ENCODE measurements at regions not wholly inside any gene's neighbourhood (a gene's known extent, or its start where the extent isn't known, plus 50 kb on each side); places are given as distances from the start of the nearest gene placed in this dataset.
"Not testable (repeated sequence)": the region's sequence is repeated elsewhere in the genome, so short reads cannot be mapped to it uniquely, and the experiment has no call there.

DNA sequence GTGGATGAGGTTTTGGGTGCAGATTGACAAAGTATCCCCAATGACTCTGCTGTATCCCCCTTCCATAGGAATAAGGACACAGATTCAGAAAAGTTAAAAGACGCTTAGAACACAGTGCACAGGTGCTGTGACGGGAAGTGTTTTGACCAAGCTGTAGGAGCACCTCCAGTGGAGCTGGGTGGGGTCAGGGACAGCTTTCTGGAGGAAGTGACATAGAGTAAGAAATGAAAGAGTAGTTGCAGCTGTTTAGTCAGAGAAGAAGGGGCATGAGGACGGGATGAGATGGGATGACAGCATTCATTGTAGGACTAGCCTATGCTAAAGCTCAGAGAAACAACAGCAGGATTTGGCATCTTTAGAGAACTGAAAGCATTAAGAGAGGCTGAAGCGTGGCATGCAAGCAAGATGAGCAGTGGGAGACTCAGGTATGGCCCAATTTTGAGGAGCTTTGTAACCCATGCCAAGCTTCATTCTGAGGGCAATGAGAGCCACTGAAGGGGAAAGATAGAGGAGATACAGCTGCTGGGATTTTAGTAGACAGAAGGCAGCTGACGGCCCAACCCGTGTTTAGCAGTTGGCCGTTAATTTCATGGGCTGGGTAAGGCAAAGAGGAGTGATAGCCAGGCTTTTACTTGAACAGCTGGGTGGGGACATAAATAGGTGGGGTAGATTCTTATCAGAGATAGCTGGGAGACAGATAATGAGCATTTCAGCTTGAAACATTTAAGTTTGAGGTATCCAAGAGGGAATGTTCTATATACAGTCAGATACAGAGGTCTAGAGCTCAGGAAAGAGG is 131.8 kb upstream of the KRAS start:
- DNase-seq, result no peak

DNA sequence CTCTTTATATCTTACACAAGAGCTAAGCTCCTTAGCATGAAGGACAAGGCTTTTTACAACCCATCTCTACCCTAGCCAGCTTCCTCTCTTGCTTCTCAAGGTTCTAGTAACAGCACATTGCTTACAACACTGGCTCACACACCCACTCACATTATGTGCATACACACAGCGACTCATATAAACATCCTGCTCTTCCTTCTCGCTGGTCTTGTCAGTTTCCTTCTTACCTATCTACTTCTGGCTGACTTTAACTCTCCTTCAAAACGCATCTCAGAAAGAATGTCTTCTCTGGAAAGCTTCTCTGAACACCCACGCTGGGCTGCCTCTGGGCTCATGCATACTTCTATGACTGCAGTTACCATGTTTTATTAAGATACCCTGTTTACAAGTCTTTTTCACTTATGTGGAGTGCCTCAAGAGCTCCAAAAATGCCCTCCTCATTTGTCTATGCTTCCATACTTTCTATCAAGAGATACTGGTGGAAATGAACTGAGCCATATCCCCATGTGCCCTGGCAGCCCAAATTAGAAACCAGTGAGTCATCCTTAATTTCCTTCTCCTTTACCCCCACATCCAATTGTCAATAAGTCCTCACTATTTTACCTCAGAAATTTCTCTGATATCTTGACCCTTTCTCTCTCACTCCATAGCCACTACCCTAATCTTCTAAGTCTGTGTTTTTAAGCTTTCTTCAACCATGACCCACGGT is 126.9 kb upstream of the KRAS start:
- no peak for DNase-seq

DNA sequence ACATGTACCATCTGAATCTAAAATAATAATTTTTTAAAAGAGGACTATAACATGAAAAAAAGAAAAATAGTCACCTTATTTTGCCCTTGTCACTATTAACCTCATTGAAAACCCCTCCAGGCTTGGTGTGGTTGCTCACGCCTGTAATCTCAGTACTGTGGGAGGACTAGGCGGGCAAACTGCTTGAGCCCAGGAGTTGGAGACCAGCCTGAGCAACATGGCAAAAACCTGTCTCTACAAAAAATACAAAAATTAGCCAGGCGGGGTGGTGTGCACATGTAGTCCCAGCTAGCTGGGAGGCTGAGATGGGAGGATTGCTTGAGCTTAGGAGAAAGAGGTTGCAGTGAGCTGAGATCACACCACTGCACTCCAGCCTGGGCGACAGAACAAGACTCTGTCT is 126.3 kb upstream of the KRAS start:
- DNase-seq, result no peak

GRCh38 chr12:25376407-25376806 is 125.7 kb upstream of the KRAS start:
- DNase-seq, result no peak

DNA sequence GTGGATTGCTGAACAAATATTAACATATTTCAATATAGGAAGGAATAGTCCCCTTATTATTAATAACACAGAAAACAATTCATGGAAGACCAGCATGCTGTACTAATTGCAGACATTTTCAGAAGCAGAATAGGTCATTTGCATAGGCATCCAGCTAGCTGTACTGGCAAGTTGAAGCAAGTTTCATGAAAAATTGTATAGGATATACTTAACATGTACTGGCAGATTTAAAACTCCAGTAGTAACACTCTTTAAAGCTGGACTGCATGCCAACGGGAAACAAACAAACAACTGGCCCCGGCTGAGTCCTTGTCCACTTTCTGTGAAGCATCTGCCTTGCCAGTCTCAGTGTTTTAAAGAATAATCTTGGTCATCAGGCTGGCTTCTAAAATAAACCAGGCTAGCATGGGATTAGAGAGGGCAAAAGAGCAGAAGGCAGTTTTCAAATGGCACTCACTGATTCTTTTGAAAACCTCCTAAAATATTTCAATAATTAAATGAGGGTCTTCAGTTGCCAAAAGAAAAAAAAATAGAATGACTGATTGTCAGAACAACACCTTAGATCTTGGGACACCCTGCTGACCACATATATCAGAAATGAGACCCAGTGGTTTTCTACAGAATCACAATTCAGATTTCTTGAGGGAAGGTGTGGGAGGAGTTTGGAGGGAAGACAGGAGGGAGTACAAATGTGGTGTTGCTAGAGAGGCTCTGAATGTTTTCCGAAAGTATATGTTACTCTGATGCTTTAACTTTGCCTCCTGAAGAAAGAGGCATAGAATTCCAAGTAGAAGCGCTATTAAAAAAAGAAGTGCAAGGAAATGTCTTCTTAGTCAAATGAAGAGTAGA is 122.5 kb upstream of the KRAS start:
- DNase-seq, result no peak

DNA sequence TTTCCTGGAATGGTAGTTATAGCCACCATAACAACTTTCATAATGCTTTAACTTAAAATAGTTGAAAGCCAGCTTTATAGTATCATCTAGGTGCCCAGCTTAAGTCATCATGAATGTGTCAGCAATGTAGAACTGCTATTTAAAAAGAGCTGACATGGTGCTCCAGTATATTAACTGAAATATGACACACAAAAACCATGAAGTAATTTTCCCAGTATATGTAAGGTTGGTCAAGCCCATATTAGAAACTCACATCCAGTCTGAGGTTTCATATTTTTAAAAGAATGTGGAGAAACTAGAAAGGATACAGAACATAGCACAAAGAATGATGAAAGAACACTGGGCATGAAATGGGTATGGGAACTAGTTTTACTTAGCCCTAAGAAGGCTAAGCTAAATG is 121.3 kb upstream of the KRAS start:
- no peak for DNase-seq

DNA sequence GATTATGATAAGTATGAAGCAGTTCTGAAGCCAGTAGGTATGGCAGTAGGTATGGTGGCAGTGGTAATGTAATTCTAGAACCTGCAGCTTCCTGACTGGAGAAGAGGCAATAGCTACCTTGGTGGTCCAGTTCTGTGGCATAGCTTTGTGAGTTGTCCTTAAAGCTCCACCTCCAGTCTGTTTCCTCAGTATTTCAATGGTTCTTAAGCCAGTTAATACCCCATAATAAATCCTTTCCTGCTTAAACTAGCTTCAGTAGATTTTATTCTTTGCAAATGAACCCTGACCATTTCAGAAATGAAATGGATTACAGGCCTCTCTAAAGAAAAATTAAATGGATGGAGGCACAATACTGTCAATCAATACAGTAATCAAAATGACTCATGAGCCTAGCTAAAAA is 117.8 kb upstream of the KRAS start:
- DNase-seq, result no peak

DNA sequence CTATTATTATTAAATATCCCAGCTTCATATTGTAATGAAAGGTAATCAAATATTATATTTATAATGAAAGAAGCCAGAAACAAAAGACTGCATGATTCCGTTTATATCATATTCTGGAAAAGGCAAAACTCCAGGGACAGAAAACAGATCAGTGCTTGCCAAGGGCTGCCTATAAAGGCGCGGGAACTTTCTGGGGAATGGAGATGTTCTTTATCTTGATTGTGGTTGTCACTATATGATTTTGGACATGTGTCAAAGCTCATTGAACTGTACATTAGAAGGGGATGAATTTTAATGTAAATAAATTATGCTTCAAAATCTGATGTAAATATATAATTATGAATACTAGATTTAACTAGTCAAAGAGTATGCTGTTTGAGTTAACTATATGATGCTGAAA is 115.4 kb upstream of the KRAS start:
- no peak for DNase-seq

GRCh38 chr12:25365340-25365730 is 114.6 kb upstream of the KRAS start:
- no peak for DNase-seq

GRCh38 chr12:25364529-25365339 is 114.0 kb upstream of the KRAS start:
- no peak for DNase-seq

GRCh38 chr12:25362646-25363045 is 111.9 kb upstream of the KRAS start:
- no peak for DNase-seq

- no peak for DNase-seq
These were observed 110.8 kb upstream of the KRAS start for GRCh38 chr12:25361511-25361910.

DNA sequence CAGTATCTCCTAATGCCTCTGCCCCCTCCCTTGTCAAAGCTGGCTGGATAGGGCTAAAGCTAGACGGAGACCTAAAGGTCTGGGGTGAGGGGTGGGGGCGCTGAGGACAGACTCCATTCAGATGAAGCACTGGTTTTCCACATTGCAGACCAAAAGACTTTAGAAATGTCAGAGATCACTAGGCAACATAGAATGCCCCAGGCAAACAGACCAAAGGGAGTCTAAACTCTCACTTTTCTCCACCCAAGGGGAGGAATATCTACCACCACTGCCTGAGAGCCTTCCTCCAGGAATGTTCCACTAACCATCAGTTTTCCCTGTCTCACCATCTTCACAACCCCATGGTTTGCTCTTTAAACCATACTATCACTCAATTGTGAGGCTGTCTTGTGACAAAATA is 106.9 kb upstream of the KRAS start:
- no peak for DNase-seq

GRCh38 chr12:25352942-25353341 is 102.2 kb upstream of the KRAS start:
- DNase-seq, result not testable (repeated sequence)

DNA sequence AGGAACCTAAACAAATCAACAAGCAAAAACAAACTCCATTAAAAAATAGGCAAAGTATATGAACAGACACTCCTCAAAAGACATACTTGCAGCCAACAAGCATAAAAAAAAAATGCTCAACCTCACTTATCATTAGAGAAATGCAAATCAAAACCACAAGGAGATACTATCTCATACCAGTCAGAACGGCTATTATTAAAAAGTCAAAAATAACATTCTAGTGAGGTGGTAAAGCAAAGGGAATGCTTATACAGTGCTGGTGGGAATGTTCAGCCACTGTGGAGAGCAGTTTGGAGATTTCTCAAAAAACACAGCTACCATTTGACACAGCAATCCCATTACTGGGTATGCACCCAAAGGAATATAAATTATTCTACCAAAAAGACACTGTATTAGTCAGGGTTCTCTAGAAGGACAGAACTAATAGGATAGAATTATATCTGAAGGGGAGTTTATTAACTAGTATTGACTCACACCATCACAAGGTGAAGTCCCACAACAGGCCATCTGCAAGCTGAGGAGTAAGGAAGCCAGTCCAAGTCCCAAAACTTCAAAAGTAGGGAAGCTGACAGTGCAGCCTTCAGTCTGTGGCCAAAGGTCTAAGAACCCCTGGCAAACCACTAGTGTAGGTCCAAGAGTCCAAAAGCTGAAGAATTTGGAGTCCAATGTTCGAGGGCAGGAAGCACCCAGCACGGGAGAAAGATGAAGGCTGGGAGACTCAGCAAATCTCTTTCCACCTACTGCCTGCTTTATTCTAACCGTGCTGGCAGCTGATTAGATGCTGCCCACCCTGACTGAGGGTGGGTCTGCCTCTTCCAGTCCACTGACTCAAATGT is 101.6 kb upstream of the KRAS start:
- no peak for DNase-seq

GRCh38 chr12:25348593-25348895 is 97.8 kb upstream of the KRAS start:
- DNase-seq, result no peak

GRCh38 chr12:25347716-25348592 is 97.2 kb upstream of the KRAS start:
- no peak for DNase-seq

GRCh38 chr12:25341877-25342276 is 91.1 kb upstream of the KRAS start:
- not testable (repeated sequence) for DNase-seq

DNA sequence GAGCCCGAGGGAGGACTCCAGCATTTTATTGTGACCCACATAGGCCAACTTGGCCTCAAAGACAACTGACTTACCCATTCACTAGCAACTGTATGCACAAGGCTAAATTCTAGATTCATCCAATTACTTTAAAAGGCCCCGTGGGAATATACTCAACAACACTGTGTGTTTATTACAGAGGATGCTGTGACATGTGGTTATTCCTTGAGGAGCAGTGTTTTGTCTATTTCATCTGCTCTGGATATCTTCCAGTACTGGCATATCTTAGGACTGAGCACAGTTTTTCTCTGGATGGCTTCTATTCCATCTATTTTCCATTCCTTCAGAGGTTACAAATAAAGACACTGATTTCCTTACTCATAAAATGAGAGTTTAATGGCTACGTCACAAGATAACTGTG is 87.2 kb upstream of the KRAS start:
- DNase-seq, result no peak

DNA sequence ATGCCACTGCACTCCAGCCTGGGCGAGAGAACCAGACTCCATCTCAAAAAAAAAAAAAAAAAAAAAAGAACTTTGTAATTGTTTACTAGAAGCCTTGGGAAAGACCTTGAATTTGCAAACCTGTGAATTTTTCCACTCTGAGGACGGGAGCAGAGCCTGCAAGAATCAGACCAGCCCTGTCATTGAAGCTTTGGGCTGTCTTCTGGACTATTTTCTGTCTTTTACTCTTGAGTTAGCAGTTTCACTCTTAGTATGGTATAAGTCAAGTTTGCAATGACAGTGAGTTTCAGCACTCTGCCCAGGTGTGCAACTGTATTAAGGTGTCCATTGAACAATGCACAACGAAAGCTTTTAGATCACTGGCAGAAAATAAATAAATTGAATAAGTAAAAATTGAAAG is 81.4 kb upstream of the KRAS start:
- DNase-seq, result no peak

All from SHP77 treated with DMSO at 0.1 percent for 48 hours (cell line).